HG02571 (cell line): ENCODE measurements at regions not wholly inside any gene's neighbourhood (a gene's known extent, or its start where the extent isn't known, plus 50 kb on each side); places are given as distances from the start of the nearest gene placed in this dataset.
"Not testable (repeated sequence)": the region's sequence is repeated elsewhere in the genome, so short reads cannot be mapped to it uniquely, and the experiment has no call there.

ENCODE experiments used
- ATAC-seq: cut with Tn5 transposase; IDR thresholded peaks from one replicate; pipeline ENCODE4 v1.9.1; 2021; ENCODE audit warnings: mild to moderate bottlenecking, moderate library complexity; ENCODE audit not compliant: unreplicated experiment

GRCh38 chr3:191641789-191642188, 180.8 kb downstream of the PYDC2 start:
- ATAC-seq: no peak

- no peak for ATAC-seq
Measured at GRCh38 chr3:191644291-191644690, 183.3 kb downstream of the PYDC2 start.

GRCh38 chr3:191646242-191646641, 185.3 kb downstream of the PYDC2 start:
- no peak for ATAC-seq

- no peak for ATAC-seq
Measured at GRCh38 chr3:191648787-191649186, 187.8 kb downstream of the PYDC2 start.

- ATAC-seq: no peak
Measured at GRCh38 chr3:191649626-191650025, 188.7 kb downstream of the PYDC2 start.

- ATAC-seq: not testable (repeated sequence)
Measured at GRCh38 chr3:191658781-191659419, 197.9 kb downstream of the PYDC2 start.

- ATAC-seq: not testable (repeated sequence)
Measured at GRCh38 chr3:191662150-191662549, 201.2 kb downstream of the PYDC2 start.

- ATAC-seq: no peak
Measured at GRCh38 chr3:191680989-191681597, 220.1 kb downstream of the PYDC2 start.

GRCh38 chr3:191682961-191683360, 222.0 kb downstream of the PYDC2 start:
- no peak for ATAC-seq

- ATAC-seq: no peak
Measured at GRCh38 chr3:191686626-191687025, 225.7 kb downstream of the PYDC2 start.

GRCh38 chr3:191688756-191689433, 227.9 kb downstream of the PYDC2 start:
- no peak for ATAC-seq

GRCh38 chr3:191691184-191691583, 230.2 kb downstream of the PYDC2 start:
- not testable (repeated sequence) for ATAC-seq

GRCh38 chr3:191695131-191695814, 234.3 kb downstream of the PYDC2 start:
- no peak for ATAC-seq

GRCh38 chr3:191695815-191696153, 234.8 kb downstream of the PYDC2 start:
- no peak for ATAC-seq

GRCh38 chr3:191696348-191696747, 235.4 kb downstream of the PYDC2 start:
- no peak for ATAC-seq

GRCh38 chr3:191699546-191699945, 238.6 kb downstream of the PYDC2 start:
- no peak for ATAC-seq

GRCh38 chr3:191702121-191702520, 241.2 kb downstream of the PYDC2 start:
- no peak for ATAC-seq

GRCh38 chr3:191707817-191708216, 246.9 kb downstream of the PYDC2 start:
- no peak for ATAC-seq

GRCh38 chr3:191715585-191715984, 254.6 kb downstream of the PYDC2 start:
- no peak for ATAC-seq

GRCh38 chr3:191721390-191721861, 260.5 kb downstream of the PYDC2 start:
- ATAC-seq: no peak

- no peak for ATAC-seq
Measured at GRCh38 chr3:191721990-191722389, 261.0 kb downstream of the PYDC2 start.

- no peak for ATAC-seq
Measured at GRCh38 chr3:191727338-191727737, 266.4 kb downstream of the PYDC2 start.
